GM23338 (cell line): ENCODE measurements at regions not wholly inside any gene's neighbourhood (a gene's known extent, or its start where the extent isn't known, plus 50 kb on each side); places are given as distances from the start of the nearest gene placed in this dataset.

Source experiments
- CTCF ChIP-seq, 2 experiments: fragments of 200-600 bp in 1 of 2; sonication (generic) in 1 of 2; conservative IDR thresholded peaks; 2 replicates each; pipeline versions ENCODE4 v1.5.1 to v1.6.1; 2016 to 2017; ENCODE audit warnings: antibody characterized with exemption in 2 of 2, low read depth in 2 of 2, mild to moderate bottlenecking in 2 of 2, moderate library complexity in 1 of 2
- EZH2 ChIP-seq: fragments of 200-600 bp; sonication (generic); IDR thresholded peaks from one replicate; pipeline ENCODE4 v1.8.0; 2017; ENCODE audit warnings: antibody characterized with exemption, mild to moderate bottlenecking, low read depth; ENCODE audit not compliant: unreplicated experiment
- EZH2phosphoT487 ChIP-seq: fragments of 200-600 bp; sonication (generic); IDR thresholded peaks from one replicate; pipeline ENCODE4 v1.8.1; 2018; ENCODE audit warnings: antibody characterized with exemption; ENCODE audit not compliant: unreplicated experiment
- POLR2AphosphoS5 ChIP-seq: IDR thresholded peaks from 2 replicates; pipeline ENCODE4 v1.6.1; 2016; ENCODE audit warnings: antibody characterized with exemption, low read depth
- REST ChIP-seq: IDR thresholded peaks from one replicate; pipeline ENCODE4 v1.6.1; 2018; ENCODE audit warnings: antibody characterized with exemption; ENCODE audit not compliant: unreplicated experiment
- ZNF462 ChIP-seq: fragments of 250-450 bp; sonication (Bioruptor Pico); IDR thresholded peaks from 2 replicates; pipeline ENCODE4 v1.5.0; 2020; ENCODE audit warnings: mild to moderate bottlenecking, moderate library complexity

- no peak for TF ChIP-seq EZH2phosphoT487
- TF ChIP-seq CTCF (conservative IDR thresholded peaks at IDR 0.05; ENCODE audit: low read depth in 2 of 2), result no peak
- TF ChIP-seq EZH2, result no peak
- TF ChIP-seq ZNF462 (CRISPR knock-in tag), result no peak
- TF ChIP-seq REST, result no peak
- no peak for TF ChIP-seq POLR2AphosphoS5
These were observed 171.8 kb downstream of the OLFM1 start for GRCh38 chr9:135259273-135259672.
